SK-N-SH treated with all-trans-retinoic acid at 6 μM for 48 hours (cell line): ENCODE measurements at regions not wholly inside any gene's neighbourhood (a gene's known extent, or its start where the extent isn't known, plus 50 kb on each side); places are given as distances from the start of the nearest gene placed in this dataset.

ENCODE experiments used
- ATAC-seq: fragments of 200-7000 bp; cut with Tn5 transposase; 3 replicates; pipeline ENCODE4 v1.9.1; 2020; ENCODE audit warnings: mild to moderate bottlenecking, moderate library complexity
- ARNTL ChIP-seq: fragments of 450-650 bp; formaldehyde crosslinking; IDR thresholded peaks from 2 replicates; pipeline ENCODE4 v1.5.0; 2020; ENCODE audit warnings: low read depth, mild to moderate bottlenecking, moderate library complexity, borderline replicate concordance
- BACH2 ChIP-seq: fragments of 250-450 bp; sonication (Bioruptor Pico); IDR thresholded peaks from 2 replicates; pipeline ENCODE4 v1.9.0; 2021; ENCODE audit warnings: mild to moderate bottlenecking, borderline replicate concordance
- CSDC2 ChIP-seq: fragments of 250-450 bp; sonication (Bioruptor Pico); IDR thresholded peaks from 2 replicates; pipeline ENCODE4 v1.5.0; 2020; ENCODE audit warnings: mild to moderate bottlenecking, moderate library complexity
- ESRRG ChIP-seq: fragments of 250-450 bp; sonication (Bioruptor Pico); IDR thresholded peaks from 2 replicates; pipeline ENCODE4 v1.6.1; 2021; ENCODE audit warnings: mild to moderate bottlenecking
- GLIS3 ChIP-seq: fragments of 250-450 bp; sonication (Bioruptor Pico); IDR thresholded peaks from 2 replicates; pipeline ENCODE4 v1.5.0; 2020; ENCODE audit warnings: mild to moderate bottlenecking, moderate library complexity
- ISL1 ChIP-seq: fragments of 250-450 bp; sonication (Bioruptor Pico); IDR thresholded peaks from 2 replicates; pipeline ENCODE4 v2.1.2; 2022; ENCODE audit warnings: mild to moderate bottlenecking, moderate library complexity
- OSR1 ChIP-seq: fragments of 250-450 bp; sonication (Bioruptor Pico); IDR thresholded peaks from 2 replicates; pipeline ENCODE4 v1.8.0; 2022; ENCODE audit warnings: moderate library complexity, mild to moderate bottlenecking, inconsistent platforms
- PPARA ChIP-seq: fragments of 250-450 bp; sonication (Bioruptor Pico); IDR thresholded peaks from 2 replicates; pipeline ENCODE4 v1.5.0; 2020; ENCODE audit warnings: mild to moderate bottlenecking, borderline replicate concordance
- SNAI2 ChIP-seq: fragments of 250-450 bp; sonication (Bioruptor Pico); IDR thresholded peaks from 2 replicates; pipeline ENCODE4 v1.5.0; 2020; ENCODE audit warnings: mild to moderate bottlenecking, moderate library complexity
- TCF4 ChIP-seq: fragments of 250-450 bp; sonication (Bioruptor Pico); IDR thresholded peaks from 2 replicates; pipeline ENCODE4 v1.8.0; 2021; ENCODE audit warnings: mild to moderate bottlenecking, moderate library complexity, borderline replicate concordance
- TOX ChIP-seq: fragments of 250-450 bp; sonication (Bioruptor Pico); IDR thresholded peaks from 2 replicates; pipeline ENCODE4 v1.8.0; 2021; ENCODE audit warnings: mild to moderate bottlenecking, moderate library complexity, borderline replicate concordance
- ZC3H10 ChIP-seq: fragments of 250-450 bp; sonication (Bioruptor Pico); IDR thresholded peaks from 2 replicates; pipeline ENCODE4 v1.5.1; 2021; ENCODE audit warnings: mild to moderate bottlenecking, moderate library complexity
- ZFP3 ChIP-seq: fragments of 250-450 bp; sonication (Bioruptor Pico); IDR thresholded peaks from 2 replicates; pipeline ENCODE4 v1.5.0; 2020; ENCODE audit warnings: mild to moderate bottlenecking, moderate library complexity
- ZFP30 ChIP-seq: fragments of 450-650 bp; formaldehyde crosslinking; IDR thresholded peaks from 2 replicates; pipeline ENCODE4 v1.5.0; 2022; ENCODE audit warnings: mild to moderate bottlenecking, moderate library complexity
- ZNF565 ChIP-seq: fragments of 450-650 bp; formaldehyde crosslinking; conservative IDR thresholded peaks from 2 replicates; pipeline ENCODE4 v1.5.0; 2020; ENCODE audit warnings: low read depth, mild to moderate bottlenecking, moderate library complexity
- ZNF70 ChIP-seq: fragments of 450-650 bp; formaldehyde crosslinking; IDR thresholded peaks from 2 replicates; pipeline ENCODE4 v1.5.0; 2020; ENCODE audit warnings: mild to moderate bottlenecking, moderate library complexity
- ZNF8 ChIP-seq: fragments of 450-650 bp; formaldehyde crosslinking; IDR thresholded peaks from 2 replicates; pipeline ENCODE4 v1.5.0; 2020; ENCODE audit warnings: mild to moderate bottlenecking, moderate library complexity
- TF ChIP-seq, protein P1 (sequence below): fragments of 250-450 bp; sonication (Bioruptor Pico); IDR thresholded peaks from 2 replicates; pipeline ENCODE4 v1.5.0; 2020; ENCODE audit warnings: mild to moderate bottlenecking, moderate library complexity
- TF ChIP-seq, protein P2 (sequence below): fragments of 250-450 bp; sonication (Bioruptor Pico); IDR thresholded peaks from 2 replicates; pipeline ENCODE4 v1.5.1; 2021; ENCODE audit warnings: mild to moderate bottlenecking, moderate library complexity
- TF ChIP-seq, protein P3 (sequence below): fragments of 250-450 bp; sonication (Bioruptor Pico); IDR thresholded peaks from 2 replicates; pipeline ENCODE4 v1.5.1; 2020; ENCODE audit warnings: low read depth, mild to moderate bottlenecking, moderate library complexity

DNA sequence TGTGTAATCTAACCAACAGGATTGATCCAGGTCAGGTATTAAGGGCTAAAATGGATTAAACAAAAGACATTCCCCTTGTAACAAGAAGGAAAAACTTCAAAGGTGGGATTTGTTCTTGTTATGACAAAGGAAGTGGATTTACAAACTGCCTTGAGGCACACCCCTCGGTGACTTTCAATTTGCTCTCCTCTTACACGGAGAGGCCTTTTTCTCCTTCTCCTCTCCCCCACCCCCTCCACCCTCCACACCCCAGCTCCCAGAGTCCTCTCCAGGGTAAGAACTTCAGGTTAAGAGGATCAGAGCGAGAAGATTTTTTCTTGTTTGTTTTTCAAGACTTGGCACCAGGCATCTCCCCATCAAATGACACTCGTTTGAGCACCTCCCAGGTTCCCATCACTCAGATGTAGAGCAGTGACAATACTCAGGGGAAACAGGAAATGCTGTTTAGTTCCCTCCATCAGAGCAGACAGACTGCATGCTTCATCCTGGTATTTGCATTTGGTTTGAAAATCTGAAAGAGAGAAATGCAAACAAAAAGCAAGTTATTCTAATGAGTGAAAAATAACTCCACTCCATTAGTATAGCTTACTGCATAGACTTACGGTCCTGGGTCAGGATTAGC, 77.6 kb upstream of the TMEM260 start (continued):
- TF ChIP-seq, protein P1, sequence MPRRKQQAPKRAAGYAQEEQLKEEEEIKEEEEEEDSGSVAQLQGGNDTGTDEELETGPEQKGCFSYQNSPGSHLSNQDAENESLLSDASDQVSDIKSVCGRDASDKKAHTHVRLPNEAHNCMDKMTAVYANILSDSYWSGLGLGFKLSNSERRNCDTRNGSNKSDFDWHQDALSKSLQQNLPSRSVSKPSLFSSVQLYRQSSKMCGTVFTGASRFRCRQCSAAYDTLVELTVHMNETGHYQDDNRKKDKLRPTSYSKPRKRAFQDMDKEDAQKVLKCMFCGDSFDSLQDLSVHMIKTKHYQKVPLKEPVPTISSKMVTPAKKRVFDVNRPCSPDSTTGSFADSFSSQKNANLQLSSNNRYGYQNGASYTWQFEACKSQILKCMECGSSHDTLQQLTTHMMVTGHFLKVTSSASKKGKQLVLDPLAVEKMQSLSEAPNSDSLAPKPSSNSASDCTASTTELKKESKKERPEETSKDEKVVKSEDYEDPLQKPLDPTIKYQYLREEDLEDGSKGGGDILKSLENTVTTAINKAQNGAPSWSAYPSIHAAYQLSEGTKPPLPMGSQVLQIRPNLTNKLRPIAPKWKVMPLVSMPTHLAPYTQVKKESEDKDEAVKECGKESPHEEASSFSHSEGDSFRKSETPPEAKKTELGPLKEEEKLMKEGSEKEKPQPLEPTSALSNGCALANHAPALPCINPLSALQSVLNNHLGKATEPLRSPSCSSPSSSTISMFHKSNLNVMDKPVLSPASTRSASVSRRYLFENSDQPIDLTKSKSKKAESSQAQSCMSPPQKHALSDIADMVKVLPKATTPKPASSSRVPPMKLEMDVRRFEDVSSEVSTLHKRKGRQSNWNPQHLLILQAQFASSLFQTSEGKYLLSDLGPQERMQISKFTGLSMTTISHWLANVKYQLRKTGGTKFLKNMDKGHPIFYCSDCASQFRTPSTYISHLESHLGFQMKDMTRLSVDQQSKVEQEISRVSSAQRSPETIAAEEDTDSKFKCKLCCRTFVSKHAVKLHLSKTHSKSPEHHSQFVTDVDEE, result no peak
- TF ChIP-seq, all 23 proteins: peak for 0

DNA sequence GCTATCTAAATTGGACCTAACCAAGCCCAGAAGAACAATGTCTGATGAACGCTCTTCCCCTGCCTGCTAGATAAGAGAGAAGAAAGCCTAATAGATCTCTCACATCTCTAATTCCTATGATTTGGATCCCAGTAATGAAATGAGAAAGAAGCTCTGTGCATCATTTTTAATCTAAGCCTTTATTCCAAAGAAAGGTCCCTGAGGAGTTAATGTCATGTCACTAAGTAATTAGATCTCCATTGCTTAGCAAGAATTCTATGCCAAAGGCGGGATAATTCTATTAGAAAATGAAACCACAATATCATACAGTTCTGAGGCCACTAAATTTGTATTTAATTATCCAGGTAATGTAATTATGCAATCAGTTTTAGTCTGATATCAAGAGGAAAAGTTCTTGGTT, 74.2 kb upstream of the TMEM260 start:
- ATAC-seq, result no peak
- TF ChIP-seq, protein P2, sequence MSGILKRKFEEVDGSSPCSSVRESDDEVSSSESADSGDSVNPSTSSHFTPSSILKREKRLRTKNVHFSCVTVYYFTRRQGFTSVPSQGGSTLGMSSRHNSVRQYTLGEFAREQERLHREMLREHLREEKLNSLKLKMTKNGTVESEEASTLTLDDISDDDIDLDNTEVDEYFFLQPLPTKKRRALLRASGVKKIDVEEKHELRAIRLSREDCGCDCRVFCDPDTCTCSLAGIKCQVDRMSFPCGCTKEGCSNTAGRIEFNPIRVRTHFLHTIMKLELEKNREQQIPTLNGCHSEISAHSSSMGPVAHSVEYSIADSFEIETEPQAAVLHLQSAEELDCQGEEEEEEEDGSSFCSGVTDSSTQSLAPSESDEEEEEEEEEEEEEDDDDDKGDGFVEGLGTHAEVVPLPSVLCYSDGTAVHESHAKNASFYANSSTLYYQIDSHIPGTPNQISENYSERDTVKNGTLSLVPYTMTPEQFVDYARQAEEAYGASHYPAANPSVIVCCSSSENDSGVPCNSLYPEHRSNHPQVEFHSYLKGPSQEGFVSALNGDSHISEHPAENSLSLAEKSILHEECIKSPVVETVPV (CRISPR knock-in tag), result no peak

DNA sequence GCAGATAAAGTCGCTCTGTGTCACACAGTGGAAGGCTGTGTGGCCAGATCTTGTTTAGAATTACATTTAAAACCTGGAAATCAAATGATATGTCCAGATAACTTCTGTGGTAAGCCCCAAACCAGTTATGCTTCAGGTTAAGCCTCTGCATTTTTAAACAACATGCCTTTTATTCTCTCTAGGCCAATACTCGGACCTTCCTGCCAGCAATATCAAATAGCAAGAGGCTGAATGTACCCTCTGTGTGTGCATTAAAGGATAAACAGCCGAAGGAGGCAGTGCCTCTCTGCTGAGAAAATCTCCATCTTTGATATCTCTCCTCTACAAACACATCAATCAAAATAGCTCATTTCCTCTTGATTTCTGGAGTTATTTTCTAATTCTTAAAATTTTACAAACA, 67.1 kb upstream of the TMEM260 start:
- ATAC-seq, result no peak
- no peak for TF ChIP-seq ZFP3 (CRISPR knock-in tag)
- no peak for TF ChIP-seq ZFP30 (CRISPR knock-in tag)
- no peak for TF ChIP-seq SNAI2
- TF ChIP-seq, protein P1, result no peak
- no peak for TF ChIP-seq ESRRG (CRISPR knock-in tag)
- no peak for TF ChIP-seq OSR1
- TF ChIP-seq, protein P3, sequence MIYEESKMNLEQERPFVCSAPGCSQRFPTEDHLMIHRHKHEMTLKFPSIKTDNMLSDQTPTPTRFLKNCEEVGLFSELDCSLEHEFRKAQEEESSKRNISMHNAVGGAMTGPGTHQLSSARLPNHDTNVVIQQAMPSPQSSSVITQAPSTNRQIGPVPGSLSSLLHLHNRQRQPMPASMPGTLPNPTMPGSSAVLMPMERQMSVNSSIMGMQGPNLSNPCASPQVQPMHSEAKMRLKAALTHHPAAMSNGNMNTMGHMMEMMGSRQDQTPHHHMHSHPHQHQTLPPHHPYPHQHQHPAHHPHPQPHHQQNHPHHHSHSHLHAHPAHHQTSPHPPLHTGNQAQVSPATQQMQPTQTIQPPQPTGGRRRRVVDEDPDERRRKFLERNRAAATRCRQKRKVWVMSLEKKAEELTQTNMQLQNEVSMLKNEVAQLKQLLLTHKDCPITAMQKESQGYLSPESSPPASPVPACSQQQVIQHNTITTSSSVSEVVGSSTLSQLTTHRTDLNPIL (CRISPR knock-in tag), result no peak
- no peak for TF ChIP-seq ISL1
- TF ChIP-seq ARNTL (CRISPR knock-in tag), result no peak
- no peak for TF ChIP-seq ZNF565 (CRISPR knock-in tag)
- TF ChIP-seq CSDC2, result no peak
- TF ChIP-seq PPARA (CRISPR knock-in tag), result no peak
- no peak for TF ChIP-seq BACH2 (CRISPR knock-in tag)
- TF ChIP-seq ZNF8, result no peak
- TF ChIP-seq GLIS3 (CRISPR knock-in tag), result no peak
- no peak for TF ChIP-seq ZNF70
- no peak for TF ChIP-seq TCF4 (CRISPR knock-in tag)

DNA sequence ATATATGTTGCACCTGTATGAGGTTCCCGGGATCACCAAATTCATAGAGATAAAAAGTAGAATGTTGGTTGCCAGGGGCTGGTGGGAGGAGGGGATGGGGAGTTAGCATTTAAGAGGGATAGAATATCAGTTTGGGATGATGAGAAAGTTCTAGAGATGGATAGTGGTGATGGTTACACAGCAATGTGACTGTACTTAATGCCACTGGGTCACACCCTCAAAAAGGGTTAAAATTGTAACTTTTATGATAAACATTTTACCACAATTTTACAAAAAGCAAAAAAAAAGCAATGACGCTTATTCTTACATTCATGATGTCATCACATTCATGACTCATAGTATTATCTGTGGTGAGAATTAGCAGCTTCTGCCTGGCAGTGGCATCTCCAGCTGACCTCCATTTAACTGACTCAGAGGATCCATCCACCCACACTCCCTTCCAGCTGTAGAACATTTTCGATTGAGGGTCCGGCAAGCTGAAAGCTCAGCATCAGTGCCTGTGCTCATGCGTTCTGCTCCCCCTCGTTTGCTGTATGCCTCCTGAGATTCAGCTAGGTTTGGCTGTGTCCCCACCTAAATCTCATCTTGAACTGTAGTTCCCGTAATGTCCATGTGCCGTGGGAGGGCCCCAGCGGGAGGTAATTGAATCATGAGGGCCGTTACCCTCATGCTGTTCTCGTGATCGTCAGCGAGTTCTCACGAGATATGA, 64.8 kb upstream of the TMEM260 start:
- no peak; the same call in 2 of the 3 replicates for ATAC-seq

More for the DNA sequence above, 64.8 kb upstream of the TMEM260 start:
- no peak for TF ChIP-seq ISL1
- no peak for TF ChIP-seq TCF4 (CRISPR knock-in tag)
- TF ChIP-seq TOX (CRISPR knock-in tag), result no peak
- TF ChIP-seq, protein P2 (CRISPR knock-in tag), result no peak
- no peak for TF ChIP-seq BACH2 (CRISPR knock-in tag)
- TF ChIP-seq, protein P3 (CRISPR knock-in tag), result no peak
- no peak for TF ChIP-seq ZNF70
- TF ChIP-seq ZNF8, result no peak
- TF ChIP-seq GLIS3 (CRISPR knock-in tag), result no peak
- no peak for TF ChIP-seq CSDC2
- no peak for TF ChIP-seq OSR1
- no peak for TF ChIP-seq SNAI2
- TF ChIP-seq ZC3H10 (CRISPR knock-in tag), result no peak
- no peak for TF ChIP-seq ZFP3 (CRISPR knock-in tag)
